ENCODE measurements at regions not wholly inside any gene's neighbourhood (a gene's known extent, or its start where the extent isn't known, plus 50 kb on each side); places are given as distances from the start of the nearest gene placed in this dataset.

DNA sequence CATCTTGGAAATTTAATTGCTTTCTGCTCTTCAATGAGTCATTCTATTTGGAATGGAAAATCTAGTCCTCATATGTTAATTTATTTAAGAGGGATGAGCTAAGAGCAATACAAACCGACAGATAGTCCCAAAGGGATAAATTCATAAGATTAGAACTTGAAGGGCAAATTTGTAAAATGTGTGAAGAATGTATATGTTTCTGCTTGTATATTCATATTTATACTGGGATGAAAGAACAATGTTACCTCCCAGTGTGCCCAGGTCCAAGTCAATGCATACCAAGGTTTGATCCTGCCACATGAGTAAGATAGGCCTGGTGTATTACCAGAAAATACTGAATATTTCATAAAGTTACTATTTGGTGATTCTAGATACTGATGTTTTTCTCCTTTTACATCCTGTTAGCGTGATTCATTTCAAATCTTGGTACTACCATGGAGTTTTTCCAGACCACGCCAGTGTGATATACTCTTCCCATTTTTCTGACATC lies 255.6 kb upstream of the SEMA6D start:
- peaks cover 2% of the 10 kb centered on the region for H3K27me3 Mint-ChIP-seq (ENCODE audit: low read depth, poor library complexity)
- H3K4me1 Mint-ChIP-seq, result peaks cover 7% of the 10 kb centered on the region
- no peaks in the 10 kb centered on the region for H3K36me3 Mint-ChIP-seq (ENCODE audit: low read depth)
- no peak overlapping the region for H3K4me3 Mint-ChIP-seq
- no peak for DNase-seq
- TF ChIP-seq, protein P1, sequence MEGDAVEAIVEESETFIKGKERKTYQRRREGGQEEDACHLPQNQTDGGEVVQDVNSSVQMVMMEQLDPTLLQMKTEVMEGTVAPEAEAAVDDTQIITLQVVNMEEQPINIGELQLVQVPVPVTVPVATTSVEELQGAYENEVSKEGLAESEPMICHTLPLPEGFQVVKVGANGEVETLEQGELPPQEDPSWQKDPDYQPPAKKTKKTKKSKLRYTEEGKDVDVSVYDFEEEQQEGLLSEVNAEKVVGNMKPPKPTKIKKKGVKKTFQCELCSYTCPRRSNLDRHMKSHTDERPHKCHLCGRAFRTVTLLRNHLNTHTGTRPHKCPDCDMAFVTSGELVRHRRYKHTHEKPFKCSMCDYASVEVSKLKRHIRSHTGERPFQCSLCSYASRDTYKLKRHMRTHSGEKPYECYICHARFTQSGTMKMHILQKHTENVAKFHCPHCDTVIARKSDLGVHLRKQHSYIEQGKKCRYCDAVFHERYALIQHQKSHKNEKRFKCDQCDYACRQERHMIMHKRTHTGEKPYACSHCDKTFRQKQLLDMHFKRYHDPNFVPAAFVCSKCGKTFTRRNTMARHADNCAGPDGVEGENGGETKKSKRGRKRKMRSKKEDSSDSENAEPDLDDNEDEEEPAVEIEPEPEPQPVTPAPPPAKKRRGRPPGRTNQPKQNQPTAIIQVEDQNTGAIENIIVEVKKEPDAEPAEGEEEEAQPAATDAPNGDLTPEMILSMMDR (IDR thresholded peaks at IDR 0.05), result no peak
- no peak overlapping the region for H3K27ac Mint-ChIP-seq
- no peaks in the 10 kb centered on the region for H3K9me3 Mint-ChIP-seq

DNA sequence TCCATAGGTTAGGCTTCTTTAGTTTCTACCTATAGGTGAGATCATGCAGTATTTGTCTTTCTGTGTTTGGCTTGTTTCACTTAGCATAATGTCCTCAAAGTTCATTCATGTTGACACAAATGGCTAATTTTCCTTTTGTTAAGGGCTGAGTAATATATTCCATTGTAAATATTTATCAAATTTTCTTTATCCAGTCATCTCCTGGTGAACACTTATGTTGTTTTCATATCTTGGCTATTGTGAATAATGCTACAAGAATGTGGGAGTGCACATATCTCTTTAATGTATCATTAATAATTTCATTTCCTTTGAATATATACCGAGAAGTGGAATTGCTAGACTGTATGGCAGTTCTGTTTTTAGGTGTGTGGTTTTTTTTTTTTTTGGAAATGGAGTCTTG lies 250.9 kb upstream of the SEMA6D start:
- H3K27me3 Mint-ChIP-seq (ENCODE audit: low read depth, poor library complexity), result peaks cover 2% of the 10 kb centered on the region
- H3K27ac Mint-ChIP-seq, result no peak overlapping the region
- H3K9me3 Mint-ChIP-seq, result no peaks in the 10 kb centered on the region
- no peak for DNase-seq
- H3K4me3 Mint-ChIP-seq, result no peak overlapping the region
- peaks cover under 1% of the 10 kb centered on the region for H3K4me1 Mint-ChIP-seq
- TF ChIP-seq, protein P1 (IDR thresholded peaks at IDR 0.05), result no peak
- H3K36me3 Mint-ChIP-seq (ENCODE audit: low read depth), result no peaks in the 10 kb centered on the region

DNA sequence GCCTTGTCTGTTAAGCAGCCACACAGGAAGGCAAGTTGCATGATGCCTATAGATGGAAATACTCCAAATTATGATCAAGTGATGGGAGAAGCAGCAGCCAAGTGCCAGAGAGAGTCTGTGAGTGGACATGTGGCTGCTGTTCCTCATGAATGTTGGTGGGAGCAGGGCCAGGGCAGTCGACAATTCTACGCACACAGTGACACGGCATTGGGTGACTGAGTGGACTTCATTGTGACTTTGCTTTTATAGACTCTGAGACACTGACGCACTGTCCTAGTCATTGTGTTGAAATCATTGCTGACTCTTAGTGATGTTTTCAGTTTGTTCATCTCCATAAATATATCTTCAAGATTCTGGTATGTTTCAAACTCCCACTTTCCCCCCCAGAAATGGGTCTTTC lies 246.3 kb upstream of the SEMA6D start:
- Mint-ChIP-seq H3K27ac (no peak overlapping the region), H3K9me3 (no peaks in the 10 kb centered on the region), H3K27me3 (ENCODE audit: low read depth, poor library complexity) (peaks cover 3% of the 10 kb centered on the region), H3K4me1 (peaks cover 6% of the 10 kb centered on the region), H3K36me3 (ENCODE audit: low read depth) (no peaks in the 10 kb centered on the region), H3K4me3 (no peak overlapping the region)
- TF ChIP-seq, protein P1 (IDR thresholded peaks at IDR 0.05), result no peak
- DNase-seq, result no peak

DNA sequence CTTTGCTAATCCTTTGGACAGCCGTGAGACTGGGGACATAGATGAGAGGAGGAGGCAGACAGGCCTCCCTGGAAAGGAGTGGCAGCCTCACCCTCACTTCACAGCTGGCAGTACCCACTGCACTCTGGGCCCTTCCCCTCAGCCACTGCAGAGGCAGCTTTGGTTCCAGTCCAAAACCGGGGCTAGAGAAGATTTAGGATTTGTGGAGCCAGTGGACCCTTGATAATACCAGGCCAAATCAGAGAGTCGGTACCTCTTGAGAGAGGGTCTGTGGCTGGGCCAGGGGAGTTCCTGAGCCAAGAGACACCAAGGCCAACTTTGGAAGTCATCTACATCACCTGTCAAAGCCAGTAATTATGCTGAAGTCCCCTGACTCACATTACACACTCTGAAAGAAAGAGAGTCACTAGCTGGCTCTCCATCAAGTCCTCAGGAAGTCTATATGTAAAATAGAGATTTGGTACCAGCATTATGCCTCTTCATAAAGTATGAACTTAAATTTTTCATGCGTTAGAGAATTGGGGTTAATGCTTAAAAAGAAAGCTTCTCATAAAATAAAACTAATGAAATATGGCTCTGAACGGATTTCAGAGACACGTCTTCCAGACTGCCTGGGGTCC lies 244.1 kb upstream of the SEMA6D start:
- Mint-ChIP-seq H3K27me3 (ENCODE audit: low read depth, poor library complexity) (peaks cover 4% of the 10 kb centered on the region), H3K4me3 (no peak overlapping the region), H3K9me3 (peaks cover 2% of the 10 kb centered on the region), H3K36me3 (ENCODE audit: low read depth) (no peaks in the 10 kb centered on the region), H3K4me1 (peaks cover 6% of the 10 kb centered on the region), H3K27ac (no peak overlapping the region)
- TF ChIP-seq, protein P1 (IDR thresholded peaks at IDR 0.05), result no peak
- DNase-seq, result no peak

DNA sequence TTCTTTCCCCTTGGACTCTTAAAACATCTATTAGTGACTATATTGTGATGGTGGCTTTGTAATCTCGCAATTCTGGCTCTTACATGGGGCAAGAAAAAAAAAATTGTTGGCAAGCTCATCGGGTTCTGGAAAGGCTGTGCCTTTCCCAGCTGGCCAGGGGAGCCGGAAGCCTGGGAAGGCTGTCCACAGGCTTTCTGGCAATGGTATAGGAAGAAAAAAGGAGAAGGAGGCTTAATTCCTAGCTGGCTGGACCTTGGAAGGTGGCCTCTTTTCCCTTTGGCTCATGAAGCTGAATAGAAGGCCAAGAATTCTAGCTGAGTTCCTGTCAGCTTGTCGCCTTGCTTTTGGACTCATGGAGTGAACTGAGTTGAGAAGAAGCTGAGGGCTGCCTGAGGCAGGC lies 243.5 kb upstream of the SEMA6D start:
- peaks cover 6% of the 10 kb centered on the region for H3K4me1 Mint-ChIP-seq
- H3K36me3 Mint-ChIP-seq (ENCODE audit: low read depth), result no peaks in the 10 kb centered on the region
- no peak for DNase-seq
- H3K27ac Mint-ChIP-seq, result no peak overlapping the region
- H3K4me3 Mint-ChIP-seq, result no peak overlapping the region
- H3K27me3 Mint-ChIP-seq (ENCODE audit: low read depth, poor library complexity), result peaks cover 4% of the 10 kb centered on the region
- TF ChIP-seq, protein P1 (IDR thresholded peaks at IDR 0.05), result no peak
- H3K9me3 Mint-ChIP-seq, result peaks cover 8% of the 10 kb centered on the region

DNA sequence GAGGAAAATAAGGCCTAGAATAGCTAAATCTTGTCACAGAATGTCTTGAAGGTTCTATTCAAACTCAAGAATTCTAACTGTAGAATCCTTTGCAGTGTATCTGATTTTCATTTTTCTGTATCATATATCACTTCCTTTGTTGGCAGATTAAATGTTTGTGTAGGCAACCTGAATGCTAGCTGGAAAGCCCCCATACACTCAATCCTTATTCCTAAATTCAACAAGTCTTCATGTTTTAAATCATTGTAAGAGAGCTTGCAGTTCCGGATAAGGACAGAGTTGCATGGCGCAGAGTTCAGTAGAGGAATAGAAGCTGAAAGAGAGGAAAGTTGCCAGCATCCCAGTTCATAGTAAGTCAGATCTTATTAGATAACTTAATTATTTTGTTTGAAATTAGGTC lies 242.0 kb upstream of the SEMA6D start:
- H3K4me1 Mint-ChIP-seq, result peaks cover 6% of the 10 kb centered on the region
- TF ChIP-seq, protein P1 (IDR thresholded peaks at IDR 0.05), result no peak
- H3K9me3 Mint-ChIP-seq, result peaks cover 13% of the 10 kb centered on the region
- H3K4me3 Mint-ChIP-seq, result no peak overlapping the region
- H3K36me3 Mint-ChIP-seq (ENCODE audit: low read depth), result no peaks in the 10 kb centered on the region
- H3K27ac Mint-ChIP-seq, result no peak overlapping the region
- H3K27me3 Mint-ChIP-seq (ENCODE audit: low read depth, poor library complexity), result peaks cover 4% of the 10 kb centered on the region
- DNase-seq, result no peak

Data from nephron progenitor cell (in vitro differentiated cells).